ENCODE measurements at regions not wholly inside any gene's neighbourhood (a gene's known extent, or its start where the extent isn't known, plus 50 kb on each side); places are given as distances from the start of the nearest gene placed in this dataset.

DNA sequence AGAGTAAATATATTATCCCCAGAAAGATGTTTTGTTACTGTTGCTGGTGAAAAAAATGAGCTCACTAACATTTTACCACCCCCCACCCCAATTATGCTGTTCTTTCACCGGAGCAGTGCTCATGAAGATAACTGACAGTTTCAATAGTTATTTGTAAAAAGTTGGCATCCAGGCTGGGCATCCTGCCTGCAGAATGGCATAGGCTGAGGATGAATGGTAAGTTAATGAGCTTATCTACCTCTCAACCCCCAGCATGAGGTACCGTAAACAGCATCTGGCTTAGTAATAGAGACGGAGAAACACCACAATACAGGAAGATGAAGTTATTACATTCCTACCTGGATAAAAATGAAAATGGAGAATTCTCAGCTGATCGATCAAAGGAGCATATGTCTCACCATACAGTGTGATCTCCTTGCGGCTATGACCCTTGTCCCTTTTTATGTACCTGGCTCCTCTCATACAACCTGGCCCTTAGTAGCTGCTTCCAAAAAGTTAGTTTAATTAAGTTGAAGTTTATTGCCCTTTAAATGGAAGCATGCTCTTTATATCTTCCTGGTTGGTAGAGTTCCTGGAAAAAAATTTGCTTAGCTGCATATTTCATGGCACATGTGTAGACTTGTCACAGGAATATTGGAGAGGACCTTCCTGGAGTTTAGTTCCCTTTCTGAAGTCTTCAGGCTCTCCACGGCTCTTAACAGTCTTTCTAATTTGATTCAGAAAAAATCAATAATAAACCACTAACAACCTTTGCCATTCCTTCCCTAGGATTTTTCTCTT, 61.2 kb upstream of the MPHOSPH6 start:
- DNase-seq (ENCODE audit: insufficient read length, low spot score) (no peak), FAIRE-seq (no peak)
- TF ChIP-seq POLR2A (IDR thresholded peaks at IDR 0.05; ENCODE audit: low read depth, low read length) = no peak

DNA sequence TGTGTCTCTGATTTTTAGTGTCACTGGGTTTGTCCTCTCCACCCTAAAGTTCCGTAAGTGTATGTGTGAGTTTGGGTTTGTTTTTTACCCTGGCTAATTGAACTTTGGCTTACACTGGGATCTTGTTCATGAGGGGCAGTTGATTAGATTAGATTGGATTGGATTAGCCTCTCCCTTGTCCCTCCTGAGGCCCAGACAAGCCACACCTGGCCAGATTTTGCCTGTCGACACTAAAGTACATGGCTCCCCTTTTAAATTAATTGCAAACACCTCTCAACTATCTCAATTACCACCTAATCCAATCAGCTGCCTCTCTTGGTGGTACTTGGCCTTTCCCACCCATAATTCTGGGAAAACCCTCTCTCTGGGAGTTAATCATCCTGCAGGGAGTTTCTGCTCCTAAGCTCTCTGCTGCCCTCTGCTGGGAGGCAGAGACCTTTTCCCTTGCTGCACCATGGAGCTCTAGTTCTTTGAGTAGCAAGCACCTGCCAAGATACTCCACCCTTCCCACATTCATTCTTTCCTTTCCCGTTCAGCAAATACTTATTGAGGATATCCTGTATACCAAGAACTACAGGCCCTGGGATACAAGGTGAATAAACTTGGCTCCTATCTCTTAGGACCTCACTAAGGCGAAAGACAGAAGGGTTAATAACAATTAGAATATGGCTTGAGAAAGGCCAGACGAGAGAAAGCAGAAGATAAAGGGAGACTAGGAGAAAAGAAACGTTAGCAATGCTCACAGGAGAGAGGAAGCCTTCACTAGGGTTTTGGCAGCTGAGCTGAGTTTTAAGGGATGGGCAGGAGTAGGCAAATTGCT, 60.0 kb upstream of the MPHOSPH6 start:
- TF ChIP-seq POLR2A (IDR thresholded peaks at IDR 0.05; ENCODE audit: low read depth, low read length) = no peak
- peak; percentile 74 for FAIRE-seq
- DNase-seq (ENCODE audit: insufficient read length, low spot score) = peak; percentile 45

DNA sequence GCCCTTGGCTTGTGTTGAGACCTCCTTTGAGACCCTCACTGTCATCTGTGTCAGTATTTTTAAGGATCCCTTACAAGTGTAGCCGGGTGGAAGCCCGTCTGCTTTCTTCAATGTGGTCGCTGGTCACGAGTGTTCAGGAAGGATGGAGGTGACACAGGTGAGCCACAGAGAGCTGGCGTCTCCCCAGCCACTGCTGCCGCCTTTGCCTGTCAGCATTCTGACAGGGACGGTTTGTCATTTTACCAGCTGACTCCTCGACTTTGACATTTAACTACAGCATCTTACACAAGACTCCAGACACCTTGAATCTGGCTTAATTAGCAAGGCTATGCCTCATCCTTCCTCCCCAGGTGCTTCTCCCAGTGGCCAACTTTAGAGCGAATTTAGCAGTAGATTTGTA, 56.3 kb upstream of the MPHOSPH6 start:
- no peak for TF ChIP-seq POLR2A (IDR thresholded peaks at IDR 0.05; ENCODE audit: low read depth, low read length)

DNA sequence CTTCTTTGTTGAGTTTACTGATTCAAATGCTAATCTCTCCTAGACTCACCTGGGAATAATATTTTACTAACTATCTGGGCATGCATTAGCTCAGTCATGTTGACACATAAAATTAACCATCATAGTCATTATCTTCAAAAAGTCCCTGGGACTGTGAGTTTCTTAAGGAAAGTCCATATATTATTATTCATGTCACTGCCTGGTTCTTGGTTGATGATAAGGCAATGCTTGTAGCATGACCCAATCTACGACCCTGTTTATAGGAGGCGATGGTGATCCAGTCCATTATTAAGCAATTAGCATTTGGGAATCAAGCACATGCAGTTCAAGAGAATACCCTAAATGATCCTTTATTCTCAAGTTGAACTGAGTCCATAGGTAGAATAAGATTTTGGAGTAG, 54.8 kb upstream of the MPHOSPH6 start:
- TF ChIP-seq POLR2A (IDR thresholded peaks at IDR 0.05; ENCODE audit: low read depth, low read length) = no peak
- FAIRE-seq = no peak
- DNase-seq (ENCODE audit: insufficient read length, low spot score) = no peak

More for the DNA sequence above, 56.3 kb upstream of the MPHOSPH6 start:
- DNase-seq (ENCODE audit: insufficient read length, low spot score) (no peak), FAIRE-seq (no peak)

GRCh38 chr16:82220541-82220940, 50.5 kb upstream of the MPHOSPH6 start:
- FAIRE-seq (no peak), DNase-seq (ENCODE audit: insufficient read length, low spot score) (no peak)
- no peak for TF ChIP-seq POLR2A (IDR thresholded peaks at IDR 0.05; ENCODE audit: low read depth, low read length)

Measured in H54 (cell line).